ENCODE measurements at regions not wholly inside any gene's neighbourhood (a gene's known extent, or its start where the extent isn't known, plus 50 kb on each side); places are given as distances from the start of the nearest gene placed in this dataset.

DNA sequence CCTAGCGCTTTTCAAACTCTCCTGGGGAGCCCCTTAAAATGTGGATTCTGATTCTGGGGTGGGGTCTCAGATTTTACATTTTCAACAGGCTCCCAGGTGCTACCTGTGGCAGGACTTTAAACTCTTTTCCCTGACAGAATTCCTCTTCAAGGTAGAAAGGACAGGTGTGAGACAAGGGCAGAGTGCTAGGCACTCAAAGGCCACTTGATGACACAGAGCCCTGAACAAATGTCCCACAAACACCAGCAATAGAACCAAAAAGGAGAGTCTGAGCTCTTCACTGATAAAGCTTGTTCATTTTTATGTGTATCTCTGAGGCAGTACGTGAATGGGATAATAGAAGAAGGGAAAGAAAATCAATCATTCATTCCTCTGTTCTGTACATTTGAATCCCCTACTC is 77.7 kb upstream of the PELI1 start:
- DNase-seq (ENCODE audit: low read depth) = no peak

DNA sequence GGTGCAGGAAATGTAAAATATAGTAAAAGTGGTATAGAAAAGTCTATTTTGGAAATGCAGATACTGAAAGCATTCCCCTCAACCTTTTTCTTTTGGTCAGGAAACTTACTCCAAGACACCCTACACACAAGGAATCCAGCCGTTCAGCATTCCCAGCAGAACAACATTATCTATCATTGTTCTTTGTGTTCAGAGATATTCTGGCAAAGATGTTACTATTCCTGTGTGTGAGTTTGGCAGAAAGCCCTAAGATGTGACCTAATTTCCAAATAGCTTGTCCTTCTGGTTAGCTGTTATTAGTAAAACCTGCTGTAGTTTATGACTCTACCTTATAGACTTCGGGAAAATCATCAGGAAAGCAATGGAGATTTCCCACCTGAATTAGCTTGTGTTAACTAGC is 78.1 kb upstream of the PELI1 start:
- no peak for DNase-seq (ENCODE audit: low read depth)

DNA sequence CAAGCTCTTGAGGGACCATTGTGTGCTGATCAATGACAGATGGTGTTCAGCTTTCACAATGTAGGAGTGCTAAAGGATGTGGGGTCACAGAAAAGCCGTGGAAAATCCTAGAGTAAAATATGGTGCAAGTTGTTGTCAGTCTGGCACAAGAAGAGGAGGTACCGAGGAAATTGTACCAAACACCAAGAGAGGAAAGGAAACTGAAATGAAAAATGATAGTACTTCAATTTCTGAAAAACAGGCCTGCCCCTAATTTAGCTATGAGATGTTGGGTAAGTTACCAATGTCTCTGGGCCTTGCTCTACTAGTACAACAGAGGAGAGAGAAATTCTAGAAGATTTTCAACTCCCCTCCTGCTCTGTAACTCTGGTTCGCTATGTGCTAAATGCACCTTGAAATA is 78.8 kb upstream of the PELI1 start:
- no peak for DNase-seq (ENCODE audit: low read depth)

DNA sequence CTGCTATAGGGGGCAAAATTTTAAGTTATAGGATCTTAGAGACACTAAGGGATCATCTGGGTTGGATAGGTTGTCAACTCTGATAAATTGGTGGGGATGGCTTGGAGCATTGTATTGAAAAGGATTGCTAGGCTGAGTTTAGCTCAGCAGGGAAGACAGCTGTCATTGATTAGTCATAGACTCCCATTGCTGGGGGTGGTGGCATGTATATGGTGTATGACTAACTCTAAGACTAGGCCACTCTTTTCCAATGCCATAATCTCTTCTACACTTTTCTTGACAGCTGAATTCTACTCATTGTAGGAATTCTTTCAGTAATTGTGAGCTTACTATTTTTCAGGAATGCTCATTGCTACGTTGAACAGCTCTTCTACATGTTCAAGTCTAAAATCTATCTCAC is 81.3 kb upstream of the PELI1 start:
- peak; percentile 24 for DNase-seq (ENCODE audit: low read depth)

DNA sequence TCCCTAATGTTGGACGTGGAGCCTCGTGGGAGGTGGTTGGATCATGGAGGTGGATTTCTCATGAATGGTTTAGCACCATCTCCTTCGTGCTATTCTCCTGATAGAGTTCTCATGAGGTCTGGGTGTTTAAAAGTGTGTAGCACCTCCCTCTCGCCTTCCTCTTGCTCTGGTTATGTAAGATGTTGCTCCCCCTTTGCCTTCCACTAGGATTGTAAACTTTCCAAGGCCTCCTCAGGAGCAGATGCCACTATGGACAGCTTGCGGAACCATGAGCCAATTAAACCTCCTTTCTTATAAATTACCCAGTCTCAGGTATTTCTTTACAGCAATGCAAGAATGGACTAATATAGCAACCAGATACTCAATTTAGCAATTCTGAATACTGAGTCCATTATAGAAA is 82.4 kb upstream of the PELI1 start:
- DNase-seq (ENCODE audit: low read depth) = no peak

DNA sequence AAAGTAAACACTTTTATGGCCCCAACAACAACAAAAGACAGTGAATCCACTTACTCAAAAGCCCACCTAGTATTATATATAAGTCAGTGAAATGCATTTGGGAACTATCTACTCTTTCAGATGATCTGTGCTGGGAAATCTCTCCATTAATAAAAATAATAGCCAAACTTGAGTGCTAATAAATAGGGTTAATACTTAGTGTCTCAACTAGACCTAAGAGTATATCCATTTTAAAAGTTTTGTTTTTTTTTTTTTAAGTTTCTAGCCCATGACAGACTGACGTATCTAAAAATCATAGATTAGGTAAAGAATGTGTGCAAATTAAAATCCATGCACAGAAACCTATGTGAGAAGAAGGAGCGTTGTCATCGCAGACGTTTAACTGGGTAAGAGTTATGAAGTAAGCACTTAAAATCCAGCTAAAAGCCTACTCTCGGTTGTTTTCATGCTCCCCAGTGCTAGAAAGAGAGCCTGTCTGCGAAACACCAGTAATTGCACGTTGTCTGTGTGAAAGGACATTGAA is 83.4 kb upstream of the PELI1 start:
- DNase-seq (ENCODE audit: low read depth) = no peak

DNA sequence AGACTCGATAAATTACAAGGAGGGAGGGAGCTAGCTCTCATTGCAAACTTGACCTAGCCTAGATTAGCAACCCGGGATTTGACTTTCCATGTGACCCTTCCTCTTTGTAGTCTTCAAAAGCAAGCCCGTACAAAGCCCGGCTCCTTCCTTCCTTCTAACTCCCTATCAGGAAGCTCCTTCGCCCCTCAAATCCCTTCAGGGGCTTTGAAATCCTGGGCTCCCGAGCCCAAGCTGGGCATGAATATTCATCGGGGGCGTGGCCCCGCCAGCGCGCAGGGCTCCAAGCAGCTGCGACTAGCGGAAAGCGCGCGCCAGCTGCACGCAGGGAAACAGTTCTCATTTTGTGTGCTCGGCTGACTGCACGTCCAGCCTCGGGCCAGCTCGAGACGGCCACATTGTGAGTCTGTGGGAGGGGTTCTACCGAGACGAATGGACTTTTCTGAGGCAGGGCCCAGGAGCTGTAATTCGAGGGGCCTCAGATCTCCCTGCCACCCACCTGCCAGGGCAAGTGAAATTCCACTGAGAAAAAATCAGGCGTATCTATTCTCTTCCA is 84.0 kb upstream of the PELI1 start:
- DNase-seq (ENCODE audit: low read depth) = peak; percentile 35

DNA sequence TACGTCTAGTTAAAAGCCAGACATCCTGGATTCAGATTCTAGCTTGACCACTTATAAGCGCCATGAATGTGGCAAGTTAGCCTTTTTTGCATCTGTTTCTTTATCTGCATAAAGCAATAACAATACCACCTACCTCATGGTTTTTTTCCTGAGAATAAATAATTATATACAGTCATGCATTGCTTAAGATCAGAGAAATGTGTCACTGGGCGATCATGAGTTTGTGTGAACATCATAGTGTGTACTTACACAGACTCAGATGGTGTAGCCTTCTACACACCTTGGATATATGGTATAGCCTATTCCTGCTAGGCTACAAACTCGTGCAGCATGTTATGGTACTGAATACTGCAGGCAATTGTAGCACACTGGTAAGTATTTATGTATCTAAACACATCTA is 84.7 kb upstream of the PELI1 start:
- DNase-seq (ENCODE audit: low read depth) = no peak

DNA sequence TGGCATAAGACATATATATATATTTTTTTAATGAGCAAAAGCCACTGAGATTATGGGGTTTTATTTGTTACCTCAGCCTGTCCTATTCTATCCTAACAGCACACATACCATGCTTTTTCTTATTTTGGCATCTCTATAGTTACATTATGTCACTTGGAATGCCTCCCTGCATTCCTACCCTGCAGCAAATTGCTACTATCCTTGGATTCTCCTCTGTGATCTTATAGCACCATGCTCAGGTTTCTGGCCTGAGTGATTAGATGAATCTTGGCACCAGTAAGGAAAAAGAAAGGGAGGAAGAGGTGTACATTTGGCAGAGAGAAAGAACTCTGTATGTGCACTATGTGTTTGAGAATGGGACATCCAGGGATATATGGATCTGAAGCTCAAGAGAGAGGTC is 86.3 kb upstream of the PELI1 start:
- DNase-seq (ENCODE audit: low read depth) = no peak

DNA sequence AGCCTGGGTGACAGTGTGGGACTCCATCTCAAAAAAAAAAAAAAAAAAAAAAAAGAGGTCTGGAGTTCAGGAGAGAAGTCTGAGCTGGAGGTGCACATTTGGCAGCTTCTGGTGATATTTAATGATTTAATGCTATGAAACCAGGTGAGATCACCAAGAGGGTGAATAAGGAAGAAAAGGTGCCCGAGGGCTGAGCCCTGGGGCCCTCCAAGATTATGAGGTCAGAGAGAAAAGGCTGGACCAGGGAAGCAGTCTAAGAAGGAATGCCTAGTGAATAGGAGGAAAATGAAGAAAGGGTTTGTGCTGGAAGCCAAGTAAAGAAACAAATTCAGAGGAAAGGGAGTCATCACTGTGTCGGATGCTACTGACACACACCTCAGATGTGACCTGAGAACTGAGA is 88.0 kb upstream of the PELI1 start:
- no peak for DNase-seq (ENCODE audit: low read depth)

DNA sequence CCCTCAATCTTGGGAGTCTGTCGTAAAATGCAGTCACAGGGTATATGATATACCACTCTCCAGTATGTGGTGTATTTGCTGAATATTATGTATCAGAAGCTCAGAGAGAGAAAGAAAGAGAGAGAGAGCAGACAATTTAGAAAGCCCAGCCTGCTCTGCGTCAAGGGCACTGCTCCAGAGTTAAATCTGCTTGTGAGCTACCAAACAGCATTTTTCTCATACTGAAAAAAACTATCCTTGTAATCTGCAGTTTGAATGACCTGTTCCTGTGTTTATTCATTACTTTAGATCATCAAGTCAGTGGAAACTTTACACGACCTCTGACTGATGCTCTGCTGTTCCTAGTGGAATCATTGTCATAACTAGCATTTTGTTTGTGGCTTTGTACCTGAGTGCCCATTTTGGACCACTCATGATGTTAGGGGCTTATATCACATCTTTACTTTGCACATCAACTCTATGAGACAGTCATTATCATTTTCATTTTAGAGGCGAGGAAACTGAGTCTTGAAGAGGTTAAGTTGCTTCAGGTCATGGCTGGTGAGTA is 89.2 kb upstream of the PELI1 start:
- DNase-seq (ENCODE audit: low read depth) = no peak

DNA sequence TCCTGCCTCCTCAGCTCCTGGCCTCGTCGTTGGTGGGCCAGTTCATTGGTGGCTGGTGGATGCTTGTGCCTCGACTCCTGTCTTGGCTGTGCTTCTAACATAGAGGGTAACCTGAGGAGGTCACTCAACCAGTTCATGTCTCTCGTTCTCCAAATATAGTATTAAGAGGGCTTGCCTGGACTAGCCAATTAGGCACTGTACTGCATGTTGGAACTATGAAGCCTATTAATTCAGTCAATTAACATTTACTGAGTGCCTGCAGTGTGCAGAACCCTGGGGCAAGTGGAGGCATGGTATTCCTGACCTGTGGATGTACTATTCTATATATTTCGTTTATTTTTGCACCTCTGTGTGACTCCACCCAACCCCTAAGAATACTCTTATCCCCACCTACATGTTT is 89.9 kb upstream of the PELI1 start:
- no peak for DNase-seq (ENCODE audit: low read depth)

DNA sequence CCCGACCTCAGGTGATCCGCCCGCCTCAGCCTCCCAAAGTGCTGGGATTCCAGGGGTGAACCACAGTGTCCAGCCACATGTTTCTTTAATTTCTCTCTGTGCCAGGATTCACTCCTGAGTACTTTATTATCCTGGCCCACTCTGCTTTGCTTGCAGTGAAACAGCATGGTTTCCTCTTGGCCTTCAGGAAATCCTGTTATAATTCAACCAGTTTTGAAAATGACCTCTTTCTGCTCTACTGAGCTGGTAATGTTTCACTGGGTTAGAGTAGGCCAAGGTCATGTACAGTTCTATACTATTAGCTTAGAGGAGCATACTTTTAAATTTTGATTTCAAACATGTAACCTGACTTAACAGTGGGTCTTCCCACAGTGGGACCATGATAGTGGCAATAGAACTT is 90.6 kb upstream of the PELI1 start:
- no peak for DNase-seq (ENCODE audit: low read depth)

DNA sequence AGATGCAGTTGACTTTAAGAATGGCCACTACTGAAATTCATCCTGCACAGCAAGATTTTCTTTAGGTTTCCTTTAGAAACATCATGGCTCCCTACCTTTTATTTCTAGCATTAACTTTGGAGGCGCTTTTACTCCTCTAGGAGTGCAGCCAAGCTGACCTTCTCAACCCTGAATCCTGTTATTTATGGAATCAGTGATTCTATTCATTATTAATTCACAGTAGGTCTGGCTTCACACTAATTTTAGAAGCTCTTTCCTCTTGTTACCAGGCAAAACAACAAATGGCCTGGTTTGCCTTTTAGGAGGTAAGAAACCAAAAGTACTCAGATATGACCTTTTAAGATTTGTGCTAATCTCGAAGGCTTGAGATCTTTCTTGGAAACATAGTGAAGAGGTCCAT is 93.0 kb upstream of the PELI1 start:
- DNase-seq (ENCODE audit: low read depth) = no peak

DNA sequence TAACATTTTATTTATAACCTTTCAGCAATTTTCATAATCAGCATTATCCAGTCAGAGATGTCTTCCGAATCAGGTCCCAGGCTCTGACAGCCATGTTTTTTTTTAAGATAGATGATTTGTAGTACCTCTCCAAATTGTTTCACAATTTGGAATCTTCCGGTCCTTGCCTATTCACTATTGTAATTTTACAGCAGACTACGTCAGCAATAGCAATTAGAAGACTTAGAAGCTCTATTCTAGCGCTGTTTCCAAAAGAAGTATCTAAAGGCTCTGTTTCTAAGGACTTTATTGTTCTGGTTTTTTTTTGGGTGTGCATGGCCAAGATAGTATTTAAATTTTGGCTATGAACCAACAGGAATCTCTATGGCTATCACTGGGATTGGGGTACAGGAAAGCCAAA is 94.6 kb upstream of the PELI1 start:
- DNase-seq (ENCODE audit: low read depth) = no peak

DNA sequence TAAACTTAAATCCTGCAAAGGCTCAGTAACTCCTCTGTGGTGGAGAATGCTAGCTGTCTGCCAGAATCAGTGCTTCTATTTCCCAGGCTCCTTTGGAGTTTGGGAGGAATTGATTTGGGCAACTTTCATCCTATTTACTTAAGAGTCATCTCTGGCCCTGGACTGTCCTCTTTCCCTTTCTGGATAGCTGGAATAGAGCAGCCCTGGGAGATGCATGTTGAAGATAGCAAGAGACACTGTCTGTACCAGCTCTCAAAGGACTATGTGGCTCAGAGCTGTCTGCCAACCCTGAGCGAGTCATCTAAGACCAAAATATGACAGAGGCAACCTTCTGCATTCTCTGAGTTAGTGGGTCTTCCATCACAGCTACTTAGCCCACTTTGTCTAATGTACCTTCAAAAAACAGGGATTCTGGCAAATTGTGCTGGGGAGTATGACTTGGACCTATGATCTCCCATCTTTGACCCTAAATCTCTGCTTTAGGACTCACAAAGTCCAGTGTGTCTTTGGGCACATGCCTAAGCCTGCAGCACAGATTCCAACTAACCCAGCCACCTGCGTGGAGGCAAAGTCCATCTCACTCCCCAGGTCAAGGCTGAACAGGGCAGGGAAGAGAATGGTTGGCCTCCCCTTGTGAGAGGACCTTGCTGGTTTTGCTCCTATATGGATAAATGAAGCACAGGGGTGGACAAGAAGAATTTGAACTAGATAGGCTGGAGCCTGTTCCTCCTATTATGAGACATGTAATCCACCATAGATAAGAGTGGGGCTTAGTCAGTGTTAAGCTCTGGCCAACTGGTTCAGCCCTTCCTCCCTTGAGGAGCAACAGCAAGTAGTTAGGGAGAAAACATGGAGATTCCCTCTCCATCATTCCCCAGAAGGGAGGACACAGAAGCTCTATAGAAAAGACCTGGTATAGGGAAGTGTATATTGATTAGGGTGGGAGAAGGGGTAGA is 99.1 kb upstream of the PELI1 start:
- DNase-seq (ENCODE audit: low read depth) = no peak

DNA sequence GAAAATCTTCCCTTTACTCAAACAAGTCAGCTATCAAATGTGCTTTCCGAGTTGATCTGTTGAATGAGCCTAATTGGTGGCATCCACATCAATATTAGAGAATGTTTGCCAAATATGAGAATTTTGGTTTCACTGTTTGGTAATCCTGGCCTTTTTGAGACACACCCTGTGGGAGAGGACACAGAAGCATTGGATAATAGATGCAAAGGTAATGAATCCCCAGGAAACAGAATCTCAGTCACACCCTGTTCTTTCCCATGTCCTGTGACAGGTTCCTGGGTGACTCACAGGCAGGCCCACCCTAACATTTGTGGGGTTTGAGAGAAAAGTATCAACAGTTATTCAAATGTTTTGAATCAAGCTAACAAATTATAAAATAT is 99.8 kb upstream of the PELI1 start:
- DNase-seq (ENCODE audit: low read depth) = no peak

DNA sequence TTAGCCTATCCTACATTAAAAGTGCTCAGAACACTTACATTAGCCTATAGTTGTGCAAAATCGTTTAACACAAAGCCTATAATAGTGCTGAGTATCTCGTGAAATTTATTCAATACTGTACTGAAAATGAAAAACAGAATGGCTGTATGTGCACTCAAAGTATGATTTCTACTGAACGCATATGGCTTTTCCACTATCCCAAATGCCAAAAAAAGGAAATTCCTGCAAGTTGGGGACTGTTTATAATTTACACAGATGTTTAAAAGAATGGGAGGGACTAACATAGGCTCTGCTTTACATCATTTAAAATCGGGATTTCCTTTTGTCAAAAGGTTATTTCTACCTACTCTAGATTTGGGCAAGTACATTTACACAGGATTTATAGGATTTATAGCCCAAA is 101.4 kb upstream of the PELI1 start:
- DNase-seq (ENCODE audit: low read depth) = no peak

DNA sequence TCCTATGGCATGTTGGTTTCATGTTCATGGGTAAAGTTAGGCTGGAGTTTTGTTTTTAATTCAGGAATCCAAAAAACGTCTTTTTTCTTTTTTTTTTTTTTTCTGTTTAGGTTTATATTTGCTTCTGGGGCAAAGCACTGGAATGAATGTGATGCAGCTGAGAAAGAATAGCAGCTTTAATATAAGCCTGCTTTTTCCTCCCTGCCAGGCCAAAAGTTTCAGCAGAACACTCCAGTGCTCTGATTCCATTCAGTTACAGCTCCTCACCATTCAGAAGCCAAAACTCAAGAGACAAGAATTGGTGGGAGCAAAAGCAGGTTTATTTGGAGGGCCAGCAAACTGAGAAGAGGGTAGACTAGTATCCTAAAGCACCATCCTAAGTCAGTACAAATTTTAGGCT is 102.7 kb upstream of the PELI1 start:
- no peak for DNase-seq (ENCODE audit: low read depth)

DNA sequence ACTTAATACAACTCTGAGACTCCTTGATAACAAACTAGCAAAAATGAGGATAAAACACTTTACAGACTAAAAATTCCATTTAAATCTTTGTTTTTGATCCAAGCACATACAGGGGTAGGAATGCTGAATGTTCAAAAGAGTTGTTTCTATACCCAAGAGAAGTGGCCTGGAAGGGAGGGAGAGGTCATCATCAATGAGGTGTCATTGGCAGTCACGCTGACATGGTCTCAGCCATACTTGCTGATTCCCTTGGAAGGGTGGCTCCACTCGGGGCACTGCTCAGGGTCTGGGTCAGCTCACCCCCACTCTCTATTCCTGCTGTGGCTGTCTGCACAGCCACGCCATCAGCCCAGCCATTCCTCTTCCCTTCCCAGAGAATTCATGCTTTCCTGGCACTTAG is 105.2 kb upstream of the PELI1 start:
- no peak for DNase-seq (ENCODE audit: low read depth)

DNA sequence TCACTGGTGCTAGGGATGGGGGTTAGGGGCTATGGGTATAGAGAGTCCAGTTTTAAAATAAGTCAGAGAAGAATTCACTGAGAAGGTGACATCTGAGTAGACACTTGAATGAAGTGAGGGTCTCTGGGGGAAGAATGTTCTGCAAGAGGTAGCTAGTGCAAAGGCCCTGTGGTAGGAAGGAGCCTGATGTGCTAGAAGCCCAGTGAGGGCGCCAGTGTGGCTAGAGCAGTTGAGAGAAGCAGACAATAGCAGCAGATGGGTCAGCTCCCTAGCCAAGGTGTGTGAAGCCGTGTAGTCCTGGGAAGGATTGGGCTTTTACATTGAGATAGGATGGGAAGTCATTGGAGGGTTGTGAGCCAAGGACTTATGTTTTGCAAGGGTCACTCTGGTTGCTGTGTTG is 105.8 kb upstream of the PELI1 start:
- DNase-seq (ENCODE audit: low read depth) = no peak

DNA sequence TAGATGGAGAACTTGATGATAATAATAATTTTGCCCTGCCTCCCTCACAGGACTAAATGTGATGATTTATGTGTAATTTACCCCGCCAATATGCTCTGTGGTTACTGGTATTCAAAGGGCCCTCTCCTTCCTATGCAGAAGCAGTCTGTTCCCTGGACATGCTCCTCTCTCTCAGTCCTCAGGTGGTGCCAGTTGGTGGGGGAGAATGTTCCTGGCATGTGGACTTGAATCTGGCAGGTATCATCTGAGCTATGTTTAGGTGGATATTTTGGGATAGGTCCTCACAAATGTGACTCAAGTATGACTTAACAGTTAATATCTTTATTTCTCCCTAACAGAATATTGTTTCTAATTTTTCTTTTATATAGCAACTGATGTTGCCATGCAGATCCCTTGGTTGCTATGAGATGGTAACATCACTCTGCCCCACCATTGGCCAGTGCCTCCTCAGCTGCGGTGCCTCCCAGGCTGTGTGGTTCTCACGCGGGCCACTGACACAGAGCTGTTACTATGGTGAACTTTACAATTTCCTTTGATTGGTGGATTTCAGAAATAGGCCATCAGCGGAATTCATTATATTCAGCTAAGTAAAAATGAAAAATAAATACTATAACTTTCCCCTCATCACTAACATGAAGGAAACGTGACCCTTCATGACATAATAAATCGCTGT is 106.7 kb upstream of the PELI1 start:
- DNase-seq (ENCODE audit: low read depth) = no peak
